ENCODE measurements at regions not wholly inside any gene's neighbourhood (a gene's known extent, or its start where the extent isn't known, plus 50 kb on each side); places are given as distances from the start of the nearest gene placed in this dataset.

DNA sequence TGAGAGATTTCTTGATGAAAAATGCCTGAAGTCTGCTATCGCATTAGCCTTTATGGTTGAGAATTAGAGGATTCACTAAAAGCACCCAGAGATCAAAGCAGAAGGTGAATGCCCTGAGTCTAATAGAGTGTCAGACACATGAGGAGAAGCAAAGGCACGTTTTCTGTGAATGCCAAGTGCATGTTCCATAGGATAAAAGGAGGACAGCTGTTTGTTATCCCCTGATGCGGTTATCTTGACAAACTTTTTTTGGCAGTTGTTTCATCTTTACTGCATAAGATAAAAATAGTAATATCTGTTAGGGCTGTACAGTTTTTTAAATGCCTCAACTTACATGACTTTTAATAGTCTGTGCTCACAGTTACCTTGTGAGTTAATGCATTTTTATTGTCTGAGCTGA, 65.3 kb upstream of the CD96 start:
- TF ChIP-seq CTCF (IDR thresholded peaks at IDR 0.05; ENCODE audit: insufficient read depth, low read depth, low read length, missing control alignments) = no peak
- H3K4me3 ChIP-seq (ENCODE audit: low read depth, low read length) = no peak overlapping the region
- DNase-seq (ENCODE audit: low read depth) = no peak

- no peak for TF ChIP-seq CTCF (IDR thresholded peaks at IDR 0.05; ENCODE audit: insufficient read depth, low read depth, low read length, missing control alignments)
- no peak for DNase-seq (ENCODE audit: low read depth)
These were observed 61.9 kb upstream of the CD96 start for GRCh38 chr3:111480091-111480490.

GRCh38 chr3:111481551-111481950, 60.4 kb upstream of the CD96 start:
- no peak overlapping the region for H3K4me3 ChIP-seq (ENCODE audit: low read depth, low read length)
- no peak for DNase-seq (ENCODE audit: low read depth)
- no peak for TF ChIP-seq CTCF (IDR thresholded peaks at IDR 0.05; ENCODE audit: insufficient read depth, low read depth, low read length, missing control alignments)

More at GRCh38 chr3:111480091-111480490, 61.9 kb upstream of the CD96 start:
- H3K4me3 ChIP-seq (ENCODE audit: low read depth, low read length) = no peak overlapping the region

DNA sequence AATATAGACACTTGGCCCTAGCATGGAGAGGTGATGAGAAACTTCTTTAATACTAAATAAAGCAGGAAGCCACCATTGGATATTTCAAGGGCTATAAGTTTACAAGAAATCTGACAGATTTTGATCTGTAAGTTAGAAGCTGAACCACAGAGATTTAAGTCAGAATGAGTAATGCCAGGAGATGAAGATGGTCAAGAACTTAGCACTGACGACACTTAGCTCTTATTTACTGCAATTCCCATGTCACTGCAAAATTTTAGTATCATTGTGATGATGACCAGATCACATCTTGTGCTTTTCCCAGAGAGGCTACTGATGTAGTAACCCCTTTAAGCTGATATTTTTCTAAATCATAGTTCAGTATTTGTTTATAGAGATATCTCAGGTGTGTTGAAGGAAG, 59.4 kb upstream of the CD96 start:
- no peak overlapping the region for H3K4me3 ChIP-seq (ENCODE audit: low read depth, low read length)
- no peak for TF ChIP-seq CTCF (IDR thresholded peaks at IDR 0.05; ENCODE audit: insufficient read depth, low read depth, low read length, missing control alignments)
- DNase-seq (ENCODE audit: low read depth) = no peak

DNA sequence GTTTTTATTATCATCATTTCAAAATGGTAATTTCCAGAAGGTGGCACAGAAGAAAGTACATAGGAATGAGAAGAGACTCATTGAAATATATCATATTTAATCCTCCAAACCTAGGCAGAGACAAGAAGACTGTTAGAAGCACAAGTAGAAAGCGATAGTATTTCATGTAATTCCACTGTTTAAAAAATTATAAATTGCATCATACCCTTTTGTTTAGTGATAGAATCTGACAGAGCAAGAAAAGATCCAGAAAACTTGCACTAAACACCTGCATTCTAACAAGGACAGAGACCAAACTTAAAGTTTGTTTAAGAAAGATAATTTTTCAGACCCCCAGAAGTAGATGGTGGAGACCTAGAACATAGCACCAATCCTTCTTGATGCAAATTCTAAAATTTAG, 56.9 kb upstream of the CD96 start:
- no peak overlapping the region for H3K4me3 ChIP-seq (ENCODE audit: low read depth, low read length)
- DNase-seq (ENCODE audit: low read depth) = no peak
- TF ChIP-seq CTCF (IDR thresholded peaks at IDR 0.05; ENCODE audit: insufficient read depth, low read depth, low read length, missing control alignments) = no peak
